ENCODE measurements at regions not wholly inside any gene's neighbourhood (a gene's known extent, or its start where the extent isn't known, plus 50 kb on each side); places are given as distances from the start of the nearest gene placed in this dataset.

- TF ChIP-seq CTCF (conservative IDR thresholded peaks at IDR 0.05; ENCODE audit: low read depth, low read length) (no peak), EZH2 (IDR thresholded peaks at IDR 0.05; ENCODE audit: borderline replicate concordance, low read depth, low read length, poor library complexity, severe bottlenecking) (no peak)
These were observed 163.3 kb upstream of the ZEB2 start for GRCh38 chr2:144683107-144683753.
